ENCODE measurements at regions not wholly inside any gene's neighbourhood (a gene's known extent, or its start where the extent isn't known, plus 50 kb on each side); places are given as distances from the start of the nearest gene placed in this dataset.

DNA sequence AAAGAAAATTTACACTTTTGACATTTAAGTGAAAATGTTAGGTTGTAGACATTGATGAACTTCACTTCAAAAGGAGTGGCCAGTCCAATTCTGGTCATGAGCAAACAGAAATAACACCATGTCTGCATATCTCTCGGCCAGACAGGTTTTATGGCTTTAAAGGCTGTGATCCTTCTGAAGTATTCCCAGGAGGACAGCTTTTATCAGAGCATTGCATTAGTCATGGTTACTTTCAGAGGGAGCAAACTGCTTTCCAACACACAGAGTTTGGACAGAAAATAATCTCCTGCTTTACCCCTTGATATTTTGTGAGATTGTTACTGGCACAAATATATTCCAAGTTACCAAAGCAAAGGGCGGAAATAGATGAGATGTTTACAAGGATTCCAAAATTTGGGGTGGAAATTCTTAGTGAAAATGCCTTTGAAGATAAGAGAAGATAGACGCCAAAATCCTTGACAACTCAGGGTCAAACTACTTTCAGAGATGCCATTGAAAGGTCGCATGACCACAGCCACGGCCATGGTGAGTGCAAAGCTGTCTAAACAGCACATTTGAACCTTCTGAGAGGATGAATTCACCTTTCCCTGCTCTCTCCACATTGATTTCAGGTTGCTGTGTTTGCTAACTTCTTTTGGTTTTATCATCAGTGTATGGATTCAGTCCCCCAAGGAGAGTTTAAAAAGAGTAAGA lies 584.5 kb upstream of the SGCG start:
- Mint-ChIP-seq H3K27ac (ENCODE audit: unreplicated experiment) (no peak overlapping the region), H3K36me3 (ENCODE audit: low read depth) (no peaks in the 10 kb centered on the region), H3K9me3 (no peaks in the 10 kb centered on the region), H3K4me1 (no peaks in the 10 kb centered on the region), H3K27me3 (ENCODE audit: low read depth) (no peaks in the 10 kb centered on the region), H3K4me3 (no peak overlapping the region)
- TF ChIP-seq, protein P1, sequence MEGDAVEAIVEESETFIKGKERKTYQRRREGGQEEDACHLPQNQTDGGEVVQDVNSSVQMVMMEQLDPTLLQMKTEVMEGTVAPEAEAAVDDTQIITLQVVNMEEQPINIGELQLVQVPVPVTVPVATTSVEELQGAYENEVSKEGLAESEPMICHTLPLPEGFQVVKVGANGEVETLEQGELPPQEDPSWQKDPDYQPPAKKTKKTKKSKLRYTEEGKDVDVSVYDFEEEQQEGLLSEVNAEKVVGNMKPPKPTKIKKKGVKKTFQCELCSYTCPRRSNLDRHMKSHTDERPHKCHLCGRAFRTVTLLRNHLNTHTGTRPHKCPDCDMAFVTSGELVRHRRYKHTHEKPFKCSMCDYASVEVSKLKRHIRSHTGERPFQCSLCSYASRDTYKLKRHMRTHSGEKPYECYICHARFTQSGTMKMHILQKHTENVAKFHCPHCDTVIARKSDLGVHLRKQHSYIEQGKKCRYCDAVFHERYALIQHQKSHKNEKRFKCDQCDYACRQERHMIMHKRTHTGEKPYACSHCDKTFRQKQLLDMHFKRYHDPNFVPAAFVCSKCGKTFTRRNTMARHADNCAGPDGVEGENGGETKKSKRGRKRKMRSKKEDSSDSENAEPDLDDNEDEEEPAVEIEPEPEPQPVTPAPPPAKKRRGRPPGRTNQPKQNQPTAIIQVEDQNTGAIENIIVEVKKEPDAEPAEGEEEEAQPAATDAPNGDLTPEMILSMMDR (conservative IDR thresholded peaks at IDR 0.05) = no peak
- no peak for DNase-seq (ENCODE audit: low read depth, low spot score)

DNA sequence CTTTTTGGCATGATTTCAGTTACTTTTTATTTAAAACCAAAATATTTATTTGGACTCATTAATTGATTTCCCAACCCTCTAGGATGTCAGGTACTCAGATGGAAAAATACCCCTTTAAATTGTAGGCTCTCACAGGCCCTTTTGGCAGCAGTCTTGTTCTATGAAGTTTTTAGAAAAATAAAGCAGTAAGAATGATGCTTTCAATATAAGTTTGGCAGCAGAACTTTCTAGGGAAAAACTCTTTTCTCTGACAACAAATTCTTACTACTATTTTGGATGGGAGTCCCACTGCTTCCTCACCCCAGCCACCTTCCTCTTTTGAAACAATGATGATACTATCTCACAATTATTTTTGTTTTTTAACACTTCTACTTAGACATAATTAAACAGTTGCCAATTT lies 581.6 kb upstream of the SGCG start:
- H3K36me3 Mint-ChIP-seq (ENCODE audit: low read depth) = peaks cover 2% of the 10 kb centered on the region
- DNase-seq (ENCODE audit: low read depth, low spot score) = no peak
- H3K4me1 Mint-ChIP-seq = no peaks in the 10 kb centered on the region
- no peak overlapping the region for H3K27ac Mint-ChIP-seq (ENCODE audit: unreplicated experiment)
- H3K9me3 Mint-ChIP-seq = peaks cover 6% of the 10 kb centered on the region
- H3K4me3 Mint-ChIP-seq = no peak overlapping the region
- H3K27me3 Mint-ChIP-seq (ENCODE audit: low read depth) = no peaks in the 10 kb centered on the region
- TF ChIP-seq, protein P1 (conservative IDR thresholded peaks at IDR 0.05) = no peak

DNA sequence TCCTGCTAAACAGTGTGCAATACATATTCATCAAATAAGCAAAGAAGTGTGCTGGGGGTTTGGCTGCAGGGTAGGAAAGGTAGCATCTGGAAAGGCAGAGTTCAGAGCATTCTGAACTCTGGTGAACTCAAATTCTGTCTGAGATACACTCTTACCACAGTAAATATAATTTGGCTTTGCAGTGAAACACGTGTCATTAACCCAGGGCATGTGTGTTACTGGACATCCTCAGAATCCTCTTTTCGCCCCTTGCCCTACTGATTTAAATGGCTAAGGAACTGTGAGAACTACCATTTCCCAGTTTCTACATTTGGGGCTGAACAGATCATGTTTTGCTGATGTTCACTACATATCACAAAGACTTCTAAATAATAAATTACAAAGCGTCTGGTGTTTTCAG lies 562.8 kb upstream of the SGCG start:
- Mint-ChIP-seq H3K4me3 (no peak overlapping the region), H3K4me1 (no peaks in the 10 kb centered on the region), H3K27ac (ENCODE audit: unreplicated experiment) (no peak overlapping the region), H3K9me3 (peaks cover 7% of the 10 kb centered on the region), H3K27me3 (ENCODE audit: low read depth) (no peaks in the 10 kb centered on the region), H3K36me3 (ENCODE audit: low read depth) (no peaks in the 10 kb centered on the region)
- no peak for DNase-seq (ENCODE audit: low read depth, low spot score)
- TF ChIP-seq, protein P1 (conservative IDR thresholded peaks at IDR 0.05) = no peak

DNA sequence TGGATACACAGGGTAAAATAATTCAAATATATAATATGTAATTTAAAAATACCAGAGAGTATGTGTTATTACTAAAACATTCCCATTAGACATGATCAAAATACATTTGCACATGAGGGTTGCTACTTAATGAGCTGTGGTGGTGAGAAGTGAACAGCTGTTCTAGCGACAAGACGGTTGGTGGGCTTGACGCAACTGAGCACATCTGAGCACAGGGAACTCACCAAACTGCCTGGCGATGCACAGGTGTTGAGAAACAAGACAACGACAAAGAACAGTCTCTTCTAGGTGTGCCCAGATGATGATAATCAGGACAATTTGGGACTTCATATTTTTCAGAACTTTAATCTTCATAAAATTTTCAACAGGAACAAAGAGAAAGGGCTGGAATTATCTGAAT lies 555.1 kb upstream of the SGCG start:
- Mint-ChIP-seq H3K27ac (ENCODE audit: unreplicated experiment) (no peak overlapping the region), H3K36me3 (ENCODE audit: low read depth) (no peaks in the 10 kb centered on the region), H3K27me3 (ENCODE audit: low read depth) (no peaks in the 10 kb centered on the region), H3K4me3 (no peak overlapping the region), H3K9me3 (peaks cover 8% of the 10 kb centered on the region), H3K4me1 (no peaks in the 10 kb centered on the region)
- TF ChIP-seq, protein P1 (conservative IDR thresholded peaks at IDR 0.05) = no peak
- no peak for DNase-seq (ENCODE audit: low read depth, low spot score)

DNA sequence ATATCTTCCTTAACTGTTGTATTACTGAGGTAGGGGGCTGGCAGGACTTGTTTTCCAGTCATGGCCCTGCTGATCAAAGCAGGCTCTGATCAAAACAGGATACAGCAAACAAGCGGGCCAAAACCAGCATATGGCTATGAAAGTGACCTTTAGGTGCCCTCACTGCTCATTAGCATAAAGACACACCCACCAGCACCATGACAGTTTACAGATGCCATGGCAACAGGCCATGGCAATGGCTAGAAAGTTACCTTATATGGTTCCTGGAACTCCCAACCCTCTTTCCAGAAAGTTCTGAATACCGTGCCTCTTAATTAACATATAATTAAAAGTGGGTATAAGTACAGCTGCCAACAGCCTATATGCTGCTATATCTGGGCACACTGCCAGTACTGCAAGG lies 551.4 kb upstream of the SGCG start:
- H3K9me3 Mint-ChIP-seq = peaks cover 13% of the 10 kb centered on the region
- no peaks in the 10 kb centered on the region for H3K27me3 Mint-ChIP-seq (ENCODE audit: low read depth)

More for the DNA sequence above, 551.4 kb upstream of the SGCG start:
- Mint-ChIP-seq H3K27ac (ENCODE audit: unreplicated experiment) (no peak overlapping the region), H3K4me3 (no peak overlapping the region), H3K36me3 (ENCODE audit: low read depth) (peaks cover 7% of the 10 kb centered on the region), H3K4me1 (no peaks in the 10 kb centered on the region)
- TF ChIP-seq, protein P1 (conservative IDR thresholded peaks at IDR 0.05) = no peak
- DNase-seq (ENCODE audit: low read depth, low spot score) = no peak
